Tibial artery (tissue), 4 donors: ENCODE measurements at regions not wholly inside any gene's neighbourhood (a gene's known extent, or its start where the extent isn't known, plus 50 kb on each side); places are given as distances from the start of the nearest gene placed in this dataset.

ENCODE experiments used
- DNase-seq, 2 donors: peaks; one replicate each; pipeline ENCODE4 v3.0.0-alpha.2; 2019
- H3K27ac ChIP-seq, 2 donors: fragments of 200-600 bp; sonication (generic) in 1 of 2; 1 replicate in 1 of 2; 2 replicates in 1 of 2; pipeline ENCODE4 v1.5.1; 2018 to 2019; ENCODE audit warnings: mild to moderate bottlenecking in 1 of 2
- H3K27me3 ChIP-seq, 2 donors: fragments of 200-600 bp; sonication (generic) in 1 of 2; one replicate each; pipeline versions ENCODE4 v1.5.1 to v1.6.0; 2016 to 2019
- H3K36me3 ChIP-seq, 3 donors: fragments of 200-600 bp; sonication (generic) in 2 of 3; one replicate each; pipeline ENCODE4 v1.5.1; 2016 to 2019; ENCODE audit warnings: mild to moderate bottlenecking in 2 of 3
- H3K4me1 ChIP-seq, 4 donors: fragments of 200-600 bp; sonication (generic) in 2 of 4; 1 replicate in 3 of 4; 2 replicates in 1 of 4; pipeline ENCODE4 v1.5.1; 2016 to 2019
- H3K4me3 ChIP-seq, 2 donors: fragments of 200-600 bp; sonication (generic) in 1 of 2; 1 replicate in 1 of 2; 2 replicates in 1 of 2; pipeline ENCODE4 v1.5.1; 2018 to 2019; ENCODE audit warnings: mild to moderate bottlenecking in 2 of 2
- H3K9me3 ChIP-seq, 3 donors: fragments of 200-600 bp; sonication (generic) in 1 of 3; one replicate each; pipeline ENCODE4 v1.5.1; 2016 to 2019
- CTCF ChIP-seq, 2 experiments: fragments of 200-600 bp in 1 of 2; fragments of 450-650 bp in 1 of 2; IDR thresholded peaks; one replicate each; pipeline ENCODE4 v1.5.1; 2017 to 2019; ENCODE audit warnings: antibody characterized with exemption in 2 of 2, mild to moderate bottlenecking in 1 of 2, moderate library complexity in 1 of 2
- intact Hi-C: fragments of 100-400 bp; cut with DNase I; formaldehyde crosslinking; loops from one replicate; pipeline ENCODE4 v1.15.0; 2023; ENCODE audit warnings: low total_unique reads

GRCh38 chr3:137647179-137647578, 116.9 kb upstream of the SOX14 start:
- Histone ChIP-seq H3K27ac (no peak overlapping the region), H3K4me1 (no peaks in the 10 kb centered on the region), H3K36me3 (no peaks in the 10 kb centered on the region), H3K9me3 (no peaks in the 10 kb centered on the region), H3K4me3 (no peak overlapping the region), H3K27me3 (no peaks in the 10 kb centered on the region)
- no peak for DNase-seq
- intact Hi-C loops = no loop called here
- no peak for TF ChIP-seq CTCF (IDR thresholded peaks at IDR 0.05)

GRCh38 chr3:137669519-137670060, 94.5 kb upstream of the SOX14 start:
- TF ChIP-seq CTCF (IDR thresholded peaks at IDR 0.05) = no peak
- intact Hi-C loops = no loop called here
- Histone ChIP-seq H3K9me3 (peaks cover 0 to 8% (median 0%) of the 10 kb centered on the region in 3 donors), H3K4me1 (no peaks in the 10 kb centered on the region), H3K36me3 (no peaks in the 10 kb centered on the region), H3K27me3 (no peaks in the 10 kb centered on the region), H3K4me3 (no peak overlapping the region), H3K27ac (no peak overlapping the region)
- no peak for DNase-seq

- TF ChIP-seq CTCF (IDR thresholded peaks at IDR 0.05) = no peak
- Histone ChIP-seq H3K36me3 (no peaks in the 10 kb centered on the region), H3K4me1 (no peaks in the 10 kb centered on the region), H3K9me3 (no peaks in the 10 kb centered on the region), H3K27ac (no peak overlapping the region), H3K4me3 (no peak overlapping the region), H3K27me3 (no peaks in the 10 kb centered on the region)
- intact Hi-C loops = no loop called here
- no peak for DNase-seq
These were observed 76.8 kb upstream of the SOX14 start for GRCh38 chr3:137687181-137687879.

- H3K9me3 ChIP-seq = no peaks in the 10 kb centered on the region
- intact Hi-C loops = no loop called here
- no peak overlapping the region for H3K4me3 ChIP-seq
These were observed 71.2 kb upstream of the SOX14 start for GRCh38 chr3:137692803-137693431.

GRCh38 chr3:137693791-137694190, 70.3 kb upstream of the SOX14 start:
- H3K36me3 ChIP-seq = no peaks in the 10 kb centered on the region
- H3K27ac ChIP-seq = no peak overlapping the region
- no peak for DNase-seq
- no peaks in the 10 kb centered on the region for H3K27me3 ChIP-seq
- no peak for TF ChIP-seq CTCF (IDR thresholded peaks at IDR 0.05)
- no peaks in the 10 kb centered on the region for H3K4me1 ChIP-seq
- intact Hi-C loops = no loop called here
- H3K9me3 ChIP-seq = no peaks in the 10 kb centered on the region
- no peak overlapping the region for H3K4me3 ChIP-seq

More at GRCh38 chr3:137692803-137693431, 71.2 kb upstream of the SOX14 start:
- Histone ChIP-seq H3K27ac (no peak overlapping the region), H3K4me1 (no peaks in the 10 kb centered on the region), H3K27me3 (no peaks in the 10 kb centered on the region), H3K36me3 (no peaks in the 10 kb centered on the region)
- no peak for DNase-seq
- no peak for TF ChIP-seq CTCF (IDR thresholded peaks at IDR 0.05)
